Type B pancreatic cell (in vitro differentiated cells): ENCODE measurements at regions not wholly inside any gene's neighbourhood (a gene's known extent, or its start where the extent isn't known, plus 50 kb on each side); places are given as distances from the start of the nearest gene placed in this dataset.

Experiments used
- DNase-seq: peaks from one replicate; pipeline ENCODE4 v3.0.0; 2021; ENCODE audit warnings: mixed read lengths; ENCODE audit not compliant: unreplicated experiment; ENCODE audit errors: extremely low spot score
- H3K27ac Mint-ChIP-seq: 2 replicates; pipeline ENCODE4 v1.8.0; 2021; ENCODE audit warnings: mild to moderate bottlenecking, mixed read lengths
- H3K27me3 Mint-ChIP-seq: 2 replicates; pipeline ENCODE4 v1.8.0; 2021; ENCODE audit warnings: mixed read lengths
- H3K36me3 Mint-ChIP-seq: 2 replicates; pipeline ENCODE4 v1.8.0; 2021; ENCODE audit warnings: mixed read lengths
- H3K4me1 Mint-ChIP-seq: one replicate; pipeline ENCODE4 v1.8.0; 2021; ENCODE audit warnings: mixed read lengths; ENCODE audit not compliant: unreplicated experiment
- H3K4me3 Mint-ChIP-seq: 2 replicates; pipeline ENCODE4 v1.8.0; 2021; ENCODE audit warnings: mild to moderate bottlenecking, mixed read lengths
- H3K9me3 Mint-ChIP-seq: 2 replicates; pipeline ENCODE4 v1.8.0; 2021; ENCODE audit warnings: mixed read lengths
- TF ChIP-seq, protein P1 (sequence below): fragments of 200-600 bp; sonication (generic); conservative IDR thresholded peaks from 2 replicates; pipeline ENCODE4 v1.5.0; 2021; ENCODE audit warnings: antibody characterized with exemption, mild to moderate bottlenecking

DNA sequence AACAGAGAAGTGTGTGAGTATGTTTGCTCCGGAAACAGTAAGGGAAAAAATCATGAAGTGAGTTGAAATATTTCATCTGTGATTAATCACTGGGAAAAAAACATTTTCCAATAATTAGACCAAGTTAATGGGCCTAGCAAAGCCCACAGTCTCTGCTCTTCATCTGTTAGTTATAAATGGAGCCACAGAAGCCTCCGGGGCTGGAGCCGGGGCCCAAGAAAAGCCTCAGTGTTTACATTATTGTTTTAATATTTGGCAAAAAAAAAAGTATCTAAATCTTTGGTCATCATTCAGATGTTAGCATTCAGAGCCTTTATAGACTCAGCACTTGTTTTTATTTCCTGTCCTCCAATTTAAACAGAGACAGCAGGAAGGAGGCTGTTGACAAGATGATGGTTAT is 115.0 kb downstream of the UBE2U start:
- Mint-ChIP-seq H3K4me3 (no peak overlapping the region), H3K9me3 (no peaks in the 10 kb centered on the region), H3K27me3 (no peaks in the 10 kb centered on the region), H3K4me1 (peaks cover 4% of the 10 kb centered on the region), H3K27ac (no peak overlapping the region), H3K36me3 (no peaks in the 10 kb centered on the region)
- DNase-seq, result no peak
- TF ChIP-seq, protein P1, sequence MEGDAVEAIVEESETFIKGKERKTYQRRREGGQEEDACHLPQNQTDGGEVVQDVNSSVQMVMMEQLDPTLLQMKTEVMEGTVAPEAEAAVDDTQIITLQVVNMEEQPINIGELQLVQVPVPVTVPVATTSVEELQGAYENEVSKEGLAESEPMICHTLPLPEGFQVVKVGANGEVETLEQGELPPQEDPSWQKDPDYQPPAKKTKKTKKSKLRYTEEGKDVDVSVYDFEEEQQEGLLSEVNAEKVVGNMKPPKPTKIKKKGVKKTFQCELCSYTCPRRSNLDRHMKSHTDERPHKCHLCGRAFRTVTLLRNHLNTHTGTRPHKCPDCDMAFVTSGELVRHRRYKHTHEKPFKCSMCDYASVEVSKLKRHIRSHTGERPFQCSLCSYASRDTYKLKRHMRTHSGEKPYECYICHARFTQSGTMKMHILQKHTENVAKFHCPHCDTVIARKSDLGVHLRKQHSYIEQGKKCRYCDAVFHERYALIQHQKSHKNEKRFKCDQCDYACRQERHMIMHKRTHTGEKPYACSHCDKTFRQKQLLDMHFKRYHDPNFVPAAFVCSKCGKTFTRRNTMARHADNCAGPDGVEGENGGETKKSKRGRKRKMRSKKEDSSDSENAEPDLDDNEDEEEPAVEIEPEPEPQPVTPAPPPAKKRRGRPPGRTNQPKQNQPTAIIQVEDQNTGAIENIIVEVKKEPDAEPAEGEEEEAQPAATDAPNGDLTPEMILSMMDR, result no peak

DNA sequence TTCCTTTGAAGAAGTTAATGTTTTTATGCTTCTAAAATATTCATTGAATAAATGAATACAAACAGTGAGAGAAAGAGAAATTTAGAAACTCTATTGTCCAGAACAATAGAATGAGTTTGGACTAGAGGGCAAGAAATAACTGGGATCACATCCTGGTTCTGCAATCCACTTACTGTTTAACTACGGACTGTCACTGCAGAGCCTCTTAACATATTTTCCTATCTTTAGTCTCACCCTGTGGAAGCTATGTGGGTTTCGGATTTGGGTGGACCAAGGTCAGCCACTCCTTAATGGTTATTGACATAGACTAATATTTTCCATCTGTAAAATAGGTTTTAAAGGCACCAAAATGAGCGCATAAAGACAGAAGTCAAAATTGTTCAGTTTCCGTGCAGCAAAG is 116.6 kb downstream of the UBE2U start:
- no peak for DNase-seq
- TF ChIP-seq, protein P1, result no peak
- H3K9me3 Mint-ChIP-seq, result no peaks in the 10 kb centered on the region
- no peak overlapping the region for H3K4me3 Mint-ChIP-seq
- H3K4me1 Mint-ChIP-seq, result peaks cover 4% of the 10 kb centered on the region
- H3K27me3 Mint-ChIP-seq, result no peaks in the 10 kb centered on the region
- H3K36me3 Mint-ChIP-seq, result no peaks in the 10 kb centered on the region
- H3K27ac Mint-ChIP-seq, result no peak overlapping the region

DNA sequence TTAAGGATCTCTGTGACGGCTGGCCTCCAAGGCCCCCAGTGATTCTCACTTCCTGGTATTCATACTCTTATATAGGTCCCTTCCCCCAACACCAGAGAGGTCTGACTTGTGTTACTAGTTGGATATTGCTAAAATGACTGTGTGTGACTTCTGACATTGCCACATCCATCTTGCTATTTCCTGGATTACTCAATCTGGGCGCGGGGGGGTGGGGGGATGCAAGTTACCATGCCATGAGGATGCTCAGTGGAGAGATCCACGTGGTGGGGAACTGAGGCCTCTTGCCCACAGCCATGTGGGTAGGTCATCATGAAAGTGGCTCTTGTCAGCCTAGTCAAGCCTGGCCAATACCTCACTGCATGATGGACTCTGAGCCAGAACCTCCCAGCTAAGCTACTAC is 117.0 kb downstream of the UBE2U start:
- Mint-ChIP-seq H3K27me3 (no peaks in the 10 kb centered on the region), H3K9me3 (no peaks in the 10 kb centered on the region), H3K4me3 (no peak overlapping the region), H3K4me1 (peaks cover 4% of the 10 kb centered on the region), H3K27ac (no peak overlapping the region), H3K36me3 (no peaks in the 10 kb centered on the region)
- TF ChIP-seq, protein P1, result no peak
- DNase-seq, result no peak

DNA sequence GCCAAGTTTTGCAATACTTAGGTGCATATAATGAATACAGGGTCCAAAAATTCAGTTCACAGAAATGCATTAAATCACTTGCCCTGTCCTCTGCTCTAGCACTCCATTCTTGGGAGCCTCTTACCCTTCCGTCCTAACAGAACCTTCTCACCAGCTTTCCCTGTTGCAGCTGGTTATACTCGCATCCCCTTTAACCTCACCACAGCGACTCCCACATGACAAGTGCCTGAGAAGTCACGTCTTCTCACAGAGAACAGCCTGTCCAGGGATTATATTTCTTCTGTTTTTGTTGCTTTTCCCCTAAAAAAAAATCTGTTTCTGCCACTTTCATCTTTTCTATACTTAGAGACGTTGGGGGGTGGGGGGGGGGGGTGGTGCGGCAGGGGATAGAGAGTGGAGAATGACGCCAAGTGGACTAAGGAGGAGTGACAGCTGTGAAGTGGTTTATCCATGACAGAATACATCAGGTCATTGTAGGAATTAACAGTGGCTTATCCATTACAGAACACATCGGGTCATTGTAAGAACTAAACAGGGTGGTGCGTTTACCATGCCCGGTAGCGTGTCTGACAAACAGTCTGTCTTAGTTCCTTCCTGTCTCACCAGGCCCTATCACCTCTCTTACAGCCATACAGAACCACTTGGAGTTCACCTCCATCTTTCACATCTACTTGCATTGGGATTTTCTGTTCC is 117.6 kb downstream of the UBE2U start:
- Mint-ChIP-seq H3K4me1 (peaks cover 4% of the 10 kb centered on the region), H3K9me3 (no peaks in the 10 kb centered on the region), H3K27ac (no peak overlapping the region), H3K4me3 (no peak overlapping the region), H3K36me3 (no peaks in the 10 kb centered on the region), H3K27me3 (no peaks in the 10 kb centered on the region)
- DNase-seq, result no peak
- TF ChIP-seq, protein P1, result no peak

DNA sequence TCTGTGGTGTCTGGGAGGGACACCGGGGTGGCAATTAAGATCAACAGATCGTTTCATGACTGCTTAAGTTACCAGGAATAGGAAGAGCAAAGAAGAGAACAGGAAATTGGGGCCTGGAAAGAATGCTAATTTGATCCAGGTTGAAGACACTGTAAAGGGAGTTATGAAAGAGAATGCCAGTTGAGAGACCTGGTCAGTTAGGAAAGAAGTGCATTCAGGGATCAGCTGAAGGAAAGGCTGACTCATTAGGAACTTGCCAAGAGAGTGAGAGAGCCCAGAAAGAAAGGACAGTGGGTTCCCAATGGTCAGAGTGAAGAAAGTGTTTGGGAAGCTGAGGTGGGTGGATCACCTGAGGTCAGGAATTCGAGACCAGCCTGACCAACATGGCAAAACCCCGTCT is 119.6 kb downstream of the UBE2U start:
- H3K9me3 Mint-ChIP-seq, result no peaks in the 10 kb centered on the region
- H3K27me3 Mint-ChIP-seq, result peaks cover under 1% of the 10 kb centered on the region
- no peak for DNase-seq
- TF ChIP-seq, protein P1, result no peak
- H3K36me3 Mint-ChIP-seq, result no peaks in the 10 kb centered on the region
- H3K4me3 Mint-ChIP-seq, result no peak overlapping the region
- H3K27ac Mint-ChIP-seq, result no peak overlapping the region
- peaks cover 5% of the 10 kb centered on the region for H3K4me1 Mint-ChIP-seq
